Kasumi-1 (cell line): ENCODE measurements at regions not wholly inside any gene's neighbourhood (a gene's known extent, or its start where the extent isn't known, plus 50 kb on each side); places are given as distances from the start of the nearest gene placed in this dataset.
A peak's percentile ranks its signal among the peaks of the same experiment; 100 is the strongest.

Source experiments
- DNase-seq, 2 experiments: peaks; one replicate each; lab custom pipeline; 2025; lab: John Stamatoyannopoulos, UW

- no peak for DNase-seq
Measured at GRCh38 chr15:37870711-37871110, 63.7 kb upstream of the TMCO5A start.

GRCh38 chr15:37872661-37873060 lies 61.8 kb upstream of the TMCO5A start:
- no peak for DNase-seq

GRCh38 chr15:37873336-37873735 lies 61.1 kb upstream of the TMCO5A start:
- no peak for DNase-seq

- no peak for DNase-seq
Measured at GRCh38 chr15:37876900-37877299, 57.5 kb upstream of the TMCO5A start.

- no peak for DNase-seq
Measured at GRCh38 chr15:37877851-37878741, 56.3 kb upstream of the TMCO5A start.

GRCh38 chr15:37880009-37880834 lies 54.2 kb upstream of the TMCO5A start:
- DNase-seq: peak; percentile 26 to 31

- DNase-seq: no peak
Measured at GRCh38 chr15:37880835-37881153, 53.6 kb upstream of the TMCO5A start.

- no peak for DNase-seq
Measured at GRCh38 chr15:37881237-37882013, 53.0 kb upstream of the TMCO5A start.

- DNase-seq: no peak
Measured at GRCh38 chr15:37882640-37883039, 51.8 kb upstream of the TMCO5A start.
